HPDE6-E6E7 (cell line): ENCODE measurements at regions not wholly inside any gene's neighbourhood (a gene's known extent, or its start where the extent isn't known, plus 50 kb on each side); places are given as distances from the start of the nearest gene placed in this dataset.

Experiments
- DNase-seq: peaks from one replicate; pipeline ENCODE4 v3.0.0; 2011; ENCODE audit warnings: missing footprints; ENCODE audit errors: extremely low spot score

- no peak for DNase-seq
Observed at GRCh38 chr1:81577004-81577697, 223.6 kb upstream of the ADGRL2 start.

GRCh38 chr1:81574408-81574807 lies 226.3 kb upstream of the ADGRL2 start:
- DNase-seq = no peak

DNA sequence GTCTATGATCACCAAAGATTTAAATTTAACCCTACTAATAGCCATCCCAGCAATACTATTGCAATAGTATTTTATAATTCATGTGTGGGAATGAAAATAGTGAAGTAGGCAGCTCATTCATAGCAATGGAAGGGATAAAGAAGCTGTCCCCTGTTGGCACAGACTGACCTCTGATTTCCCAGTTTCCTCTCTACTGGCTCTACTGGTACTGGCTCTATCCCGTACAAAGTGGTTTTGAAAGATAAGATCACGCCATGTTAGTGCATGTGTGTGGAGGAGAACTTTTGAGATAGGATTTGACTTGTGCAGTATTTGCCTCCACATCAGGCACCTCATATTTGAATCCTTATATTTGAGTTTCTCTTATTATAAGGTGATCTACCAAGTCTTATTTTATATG lies 227.3 kb upstream of the ADGRL2 start:
- DNase-seq = no peak

DNA sequence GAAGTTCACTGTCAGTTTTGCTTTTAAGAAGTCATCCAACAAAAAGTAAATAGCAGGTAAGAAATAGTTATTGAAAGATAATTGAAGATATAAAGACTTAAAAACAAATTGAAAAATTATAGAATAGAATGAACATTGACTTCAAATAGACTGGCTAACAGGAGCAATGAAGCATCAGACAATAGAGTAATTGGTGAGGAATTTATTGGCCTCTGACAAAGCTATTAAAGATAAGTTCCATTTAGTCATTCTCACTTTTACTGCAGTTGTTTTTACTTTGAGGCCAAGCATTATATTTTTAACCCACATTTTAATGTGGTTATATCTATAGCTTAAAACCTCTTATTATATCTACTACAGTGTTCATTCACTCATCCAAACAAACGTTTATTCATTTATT lies 228.8 kb upstream of the ADGRL2 start:
- DNase-seq = no peak

- DNase-seq = no peak
Observed at GRCh38 chr1:81569761-81570160, 231.0 kb upstream of the ADGRL2 start.

DNA sequence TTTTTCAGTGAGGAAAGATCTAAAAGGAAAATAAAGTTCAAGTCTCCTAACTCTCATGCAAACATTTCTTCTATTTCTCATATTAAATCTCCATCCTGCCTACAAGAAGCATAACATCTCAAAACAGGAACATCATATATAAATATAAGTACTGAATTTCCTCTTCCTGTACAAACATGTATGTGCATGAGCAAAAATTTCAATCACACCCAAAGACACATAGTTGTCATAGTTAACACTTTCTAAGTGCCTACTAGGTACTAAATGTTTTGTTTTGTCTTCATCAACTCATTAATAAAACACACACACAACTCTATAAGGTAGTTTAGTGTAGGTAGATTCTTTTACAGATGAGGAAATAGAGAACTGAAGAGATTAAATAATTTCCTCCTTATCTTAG lies 237.1 kb upstream of the ADGRL2 start:
- no peak for DNase-seq

DNA sequence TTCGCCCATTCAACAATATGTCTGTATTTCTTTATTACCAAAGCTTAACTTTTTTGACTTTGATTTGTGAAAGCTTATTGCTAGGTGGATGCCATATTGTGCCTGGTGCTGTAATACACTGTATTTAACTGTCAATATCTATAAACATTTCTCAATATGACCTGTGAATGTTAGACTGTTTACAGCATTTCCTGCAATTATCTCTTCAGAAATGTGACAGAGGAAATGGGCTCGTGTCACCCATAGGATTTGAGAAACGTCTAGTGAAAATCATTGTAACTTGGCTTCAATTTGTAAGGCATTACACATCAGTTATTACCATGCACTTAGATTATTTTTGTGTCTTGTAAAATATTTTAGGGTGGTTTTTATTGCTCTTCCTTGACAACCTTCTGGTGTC lies 237.8 kb upstream of the ADGRL2 start:
- no peak for DNase-seq

DNA sequence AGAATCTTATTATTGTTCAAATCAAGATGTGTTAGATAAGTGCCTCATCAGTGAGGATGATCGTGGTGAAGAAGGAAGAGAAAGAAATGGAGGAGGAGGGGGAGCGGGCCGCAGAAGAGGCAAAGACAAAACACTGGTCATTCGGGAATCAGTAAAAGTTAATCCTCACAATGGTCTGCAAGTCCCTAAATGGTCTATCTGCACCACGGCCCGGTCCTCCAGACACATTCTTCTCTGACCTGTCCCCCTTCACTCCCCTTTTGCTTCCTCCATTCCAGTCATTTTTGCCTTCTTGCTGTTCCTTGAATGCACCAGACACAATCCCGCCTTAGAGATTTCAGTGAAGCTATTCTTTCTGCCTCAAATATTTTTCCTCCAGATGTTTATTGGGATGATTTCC lies 240.1 kb upstream of the ADGRL2 start:
- DNase-seq = no peak

DNA sequence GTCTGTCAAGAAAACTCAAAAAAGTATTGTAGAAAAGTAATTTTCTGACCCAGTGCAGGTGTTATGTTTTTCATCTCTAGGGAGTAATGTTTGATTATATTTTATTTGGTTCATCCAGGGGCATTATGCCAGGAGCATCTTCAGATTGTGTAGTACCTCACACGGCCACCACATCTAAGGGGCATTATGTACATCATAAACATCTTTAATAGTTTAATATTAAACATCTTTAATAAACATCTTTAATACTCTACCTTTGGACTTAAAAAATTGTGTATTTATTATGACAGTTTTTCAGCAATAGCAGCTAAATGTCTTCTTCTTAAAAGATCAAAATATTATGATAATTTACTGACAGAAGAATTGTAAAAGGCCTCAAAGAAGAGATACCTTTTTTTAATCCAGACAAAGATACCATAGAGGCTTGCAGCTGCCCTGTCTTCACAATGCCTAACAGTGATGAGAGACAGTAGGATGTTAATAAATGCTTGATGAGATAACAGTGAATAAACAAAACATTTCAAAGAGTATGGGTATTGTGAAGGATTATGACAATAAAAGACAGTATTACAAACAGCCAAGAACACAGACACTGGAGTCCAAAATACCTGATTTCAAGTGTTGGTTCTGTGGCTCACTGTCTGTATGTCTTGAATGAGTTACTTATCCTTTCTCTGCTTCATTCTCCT lies 240.9 kb upstream of the ADGRL2 start:
- no peak for DNase-seq

DNA sequence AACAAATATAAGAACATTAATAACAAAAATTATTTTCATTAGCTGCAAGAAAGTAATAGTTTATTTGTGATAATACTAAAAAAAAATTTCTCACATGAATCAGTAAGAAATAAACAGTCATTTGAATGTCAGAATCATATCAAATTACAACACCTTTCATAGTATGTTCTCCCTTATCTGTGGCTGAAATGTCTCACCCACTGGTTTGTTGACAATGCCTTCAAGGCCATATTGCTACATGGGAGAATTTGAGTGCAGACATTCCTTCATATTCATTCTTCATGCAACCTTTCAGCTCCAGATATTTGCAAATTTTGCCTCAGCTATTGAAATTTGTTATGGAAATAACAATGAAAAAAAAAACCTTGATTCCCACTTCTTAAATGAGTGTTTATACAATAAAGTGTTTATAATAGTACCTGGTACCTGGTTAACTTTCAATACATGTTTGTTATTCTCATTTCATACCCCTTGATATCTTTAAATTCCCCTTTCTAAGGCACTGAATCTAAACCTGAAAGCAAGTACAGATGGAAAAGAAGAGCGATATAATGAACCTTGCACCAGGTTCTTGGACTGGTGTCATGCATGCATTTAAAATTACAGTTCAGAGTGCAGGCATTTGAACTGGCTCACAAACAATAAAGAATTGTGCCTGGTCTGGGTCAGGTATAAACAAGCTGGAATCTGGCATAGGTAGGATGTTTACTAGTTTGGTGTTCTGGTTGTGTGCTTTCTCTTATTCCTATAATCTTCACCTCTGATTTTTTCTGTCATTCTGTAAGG lies 242.2 kb upstream of the ADGRL2 start:
- no peak for DNase-seq

DNA sequence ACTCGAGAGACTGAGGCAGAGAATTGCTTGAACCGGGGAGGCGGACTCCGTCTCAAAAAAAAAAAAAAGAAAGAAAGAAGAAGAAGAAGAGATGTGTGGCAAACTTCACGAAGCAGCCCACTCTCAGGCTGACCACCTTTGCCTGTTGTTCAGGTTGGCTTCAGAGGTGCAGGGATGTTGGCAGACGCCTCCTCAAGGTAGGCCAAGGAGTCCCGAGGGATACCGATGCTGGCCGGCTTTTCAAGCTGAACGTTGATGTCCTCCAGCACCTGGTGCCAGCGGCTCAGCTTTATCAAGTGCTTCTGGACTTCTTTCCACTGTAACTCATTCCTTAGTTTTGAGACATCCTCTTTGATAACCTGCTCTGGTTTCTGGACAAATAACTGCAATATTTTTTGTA lies 243.8 kb upstream of the ADGRL2 start:
- DNase-seq = no peak

GRCh38 chr1:81554534-81554933 lies 246.2 kb upstream of the ADGRL2 start:
- DNase-seq = no peak

GRCh38 chr1:81554108-81554507 lies 246.6 kb upstream of the ADGRL2 start:
- DNase-seq = no peak

DNA sequence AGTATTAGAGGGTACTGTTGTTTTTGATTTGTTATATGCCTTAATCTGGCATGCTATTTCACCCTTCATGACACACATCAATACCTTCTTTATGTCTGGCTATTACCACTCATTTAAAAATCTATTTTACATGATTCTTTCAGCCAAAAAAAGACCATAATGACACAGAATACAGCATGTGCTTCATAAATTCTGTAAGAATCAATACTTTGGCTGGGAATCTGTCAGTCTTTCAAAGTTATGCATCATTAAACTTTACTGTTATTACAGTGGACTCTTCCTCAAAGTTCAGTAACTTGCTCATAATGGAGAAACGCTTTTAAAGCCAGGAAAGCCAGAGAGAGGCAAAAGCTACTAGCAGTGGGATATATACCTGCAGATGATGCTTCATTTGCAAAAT lies 247.2 kb upstream of the ADGRL2 start:
- DNase-seq = no peak

GRCh38 chr1:81551946-81552345 lies 248.8 kb upstream of the ADGRL2 start:
- DNase-seq = no peak

DNA sequence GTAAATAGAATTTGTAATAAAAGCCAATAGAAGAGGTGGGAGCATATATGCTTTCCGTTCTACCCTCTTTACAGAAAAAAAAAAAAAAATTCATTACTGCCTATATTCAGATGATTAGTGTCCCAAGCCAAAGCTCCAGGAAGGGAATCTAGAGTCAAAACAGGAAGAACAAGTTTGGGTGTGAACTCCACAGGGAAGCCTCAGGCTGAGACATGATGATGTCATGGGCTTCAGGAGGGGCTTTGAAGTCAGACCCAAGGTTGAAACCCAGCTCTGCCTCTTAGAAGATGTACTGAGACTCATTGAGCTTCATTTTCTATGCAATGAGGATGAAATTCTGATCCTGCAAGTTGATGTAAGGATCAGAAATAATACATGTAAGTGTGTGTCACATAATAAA lies 250.0 kb upstream of the ADGRL2 start:
- peak; percentile 87 for DNase-seq

DNA sequence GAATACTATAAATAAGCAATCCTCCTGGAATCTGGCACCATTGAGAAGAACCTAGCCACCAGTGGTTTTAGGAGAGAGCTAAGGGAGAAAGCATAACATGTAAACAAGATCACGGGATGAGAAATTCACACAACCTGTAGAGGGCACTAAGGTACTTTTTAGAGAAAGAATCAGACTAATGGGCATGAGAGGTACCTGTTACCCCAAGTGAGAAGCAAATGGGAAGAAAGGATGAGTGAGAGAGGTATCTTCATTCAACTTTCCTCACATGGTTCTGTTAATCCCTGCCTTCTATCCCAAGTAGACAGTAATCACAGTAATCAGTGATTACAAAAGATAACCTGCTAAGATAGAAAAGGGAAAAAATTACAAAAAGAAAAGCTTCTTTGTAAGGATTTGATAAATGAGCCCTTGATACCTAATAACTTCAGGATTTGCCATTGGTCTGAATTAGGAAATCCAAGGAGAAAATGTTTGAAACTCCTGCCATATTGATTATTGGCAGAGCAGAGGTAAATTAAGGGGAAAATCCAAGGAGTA lies 251.1 kb upstream of the ADGRL2 start:
- peak; percentile 33 for DNase-seq

- no peak for DNase-seq
Observed at GRCh38 chr1:81548918-81549587, 251.7 kb upstream of the ADGRL2 start.

- no peak for DNase-seq
Observed at GRCh38 chr1:81547912-81548303, 252.8 kb upstream of the ADGRL2 start.

- no peak for DNase-seq
Observed at GRCh38 chr1:81547261-81547911, 253.3 kb upstream of the ADGRL2 start.

GRCh38 chr1:81545734-81546133 lies 255.0 kb upstream of the ADGRL2 start:
- DNase-seq = no peak

- no peak for DNase-seq
Observed at GRCh38 chr1:81543764-81544163, 257.0 kb upstream of the ADGRL2 start.
